T-helper 1 cell treated with Interleukin-12 subunit alpha and Interleukin-12 subunit beta and Interleukin-4 antibody, amounts not matched to agents 30 ng/mL and 1 ng/mL, for 36 hours (primary cell): ENCODE measurements at regions not wholly inside any gene's neighbourhood (a gene's known extent, or its start where the extent isn't known, plus 50 kb on each side); places are given as distances from the start of the nearest gene placed in this dataset.
"Not testable (repeated sequence)": the region's sequence is repeated elsewhere in the genome, so short reads cannot be mapped to it uniquely, and the experiment has no call there.

ENCODE experiments used
- intact Hi-C: fragments of 100-400 bp; cut with micrococcal nuclease; formaldehyde crosslinking; loops from one replicate; pipeline ENCODE4 v1.15.1; 2024

DNA sequence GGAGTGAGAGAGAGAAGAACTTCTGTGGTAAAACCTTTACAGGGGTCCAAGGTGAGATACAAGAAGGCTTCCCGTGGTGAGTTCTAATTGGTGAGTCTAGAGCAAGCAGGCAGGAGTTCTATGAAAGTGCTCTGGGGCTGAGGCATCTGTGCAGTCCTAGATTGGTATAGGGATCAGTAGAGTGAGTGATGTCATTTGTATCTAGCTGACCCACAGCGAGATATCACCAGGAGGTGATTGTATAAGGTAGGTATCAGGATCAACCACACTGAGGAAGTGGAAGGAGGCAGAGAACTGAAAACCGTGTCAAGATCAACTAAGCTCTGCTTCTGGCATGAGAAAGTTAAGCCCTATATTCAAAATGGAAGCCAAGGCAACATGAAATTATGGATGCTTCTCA lies 1648.9 kb upstream of the TMEFF2 start:
- intact Hi-C loops, result no loop called here

DNA sequence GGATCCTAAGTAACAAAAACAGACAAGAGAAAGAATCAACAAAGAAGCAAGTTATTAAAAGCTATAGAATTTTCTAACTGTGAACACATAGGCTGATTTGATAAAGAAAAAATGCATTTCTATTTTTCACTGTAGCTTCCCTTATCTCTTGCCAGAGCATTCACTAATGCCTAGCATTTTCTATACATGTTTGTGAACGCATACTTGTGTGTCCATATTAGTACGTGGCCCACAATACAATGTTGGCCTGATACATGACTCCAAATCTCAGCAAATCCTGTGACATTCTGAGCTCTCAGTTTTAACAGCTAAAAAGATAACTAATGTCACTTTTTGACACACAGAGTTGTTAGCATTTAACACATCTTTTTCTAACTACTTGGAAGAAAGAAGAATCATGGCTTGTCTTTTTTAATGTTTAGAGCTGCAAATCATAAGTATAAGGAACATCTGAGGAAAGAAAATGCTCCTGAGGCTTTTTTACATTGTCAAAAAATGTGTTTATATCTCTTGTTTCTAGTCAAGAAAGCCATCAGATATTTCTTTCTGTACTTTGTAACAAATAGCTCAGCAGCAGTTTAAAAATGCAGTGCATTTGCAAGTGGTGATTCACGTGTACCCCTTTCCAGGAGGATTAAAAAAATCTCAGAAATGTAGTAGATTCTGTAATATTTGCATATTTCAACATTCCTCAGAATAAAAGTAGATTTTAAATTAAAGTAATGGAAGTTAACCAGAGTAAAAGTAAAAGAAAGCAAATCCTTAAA lies 1646.8 kb upstream of the TMEFF2 start:
- intact Hi-C loops, result no loop called here

DNA sequence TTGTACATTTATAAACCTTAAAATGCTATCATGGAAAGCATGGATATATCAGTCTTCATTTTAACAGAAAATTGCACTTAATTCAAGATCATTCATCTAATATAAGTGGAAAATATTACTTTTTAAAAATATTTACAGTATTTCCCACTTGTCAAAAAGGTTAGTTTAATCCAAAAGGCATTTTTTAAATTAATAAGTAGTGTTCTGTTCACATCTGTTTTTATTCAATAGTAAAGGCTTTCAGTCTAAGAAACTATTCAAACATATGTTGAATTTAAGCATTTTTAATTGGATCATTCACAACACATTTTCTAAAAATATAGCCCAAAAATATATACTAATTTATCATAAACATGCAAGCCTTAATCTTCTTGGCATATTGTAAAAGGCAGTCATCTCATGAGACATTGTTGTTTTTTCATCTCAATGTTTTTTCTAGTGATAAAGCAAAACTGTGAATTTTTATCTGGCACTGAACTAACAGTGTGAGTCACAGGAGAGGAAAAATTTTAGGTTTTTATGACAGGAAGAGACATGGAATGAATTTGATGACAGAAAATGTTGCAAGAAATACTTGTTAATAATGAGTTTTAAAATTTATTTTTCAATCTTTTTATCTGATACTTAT lies 1642.5 kb upstream of the TMEFF2 start:
- intact Hi-C loops, result no loop called here

DNA sequence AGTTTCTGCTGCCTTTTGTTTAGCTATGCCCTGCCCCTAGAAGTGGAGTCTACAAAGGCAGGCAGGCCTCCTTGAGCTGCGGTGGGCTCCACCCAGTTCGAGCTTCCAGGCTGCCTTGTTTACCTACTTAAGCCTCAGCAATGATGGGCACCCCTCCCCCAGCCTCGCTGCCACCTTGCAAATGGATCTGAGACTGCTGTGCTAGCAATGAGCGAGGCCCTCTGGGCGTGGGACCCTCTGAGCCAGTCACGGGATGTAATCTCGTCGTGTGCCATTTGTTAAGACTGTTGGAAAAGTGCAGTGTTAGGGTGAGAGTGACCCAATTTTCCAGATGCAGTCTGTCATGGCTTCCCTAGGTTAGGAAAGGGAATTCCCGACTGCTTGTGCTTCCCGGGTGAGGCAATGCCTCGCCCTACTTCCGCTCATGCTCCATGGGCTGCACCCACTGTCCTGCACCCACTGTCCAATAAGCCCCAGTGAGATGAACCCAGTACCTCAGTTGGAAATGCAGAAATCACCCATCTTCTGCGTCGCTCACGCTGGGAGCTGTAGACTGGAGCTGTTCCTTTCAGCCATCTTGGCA lies 1641.8 kb upstream of the TMEFF2 start:
- intact Hi-C loops, result not testable (repeated sequence)

DNA sequence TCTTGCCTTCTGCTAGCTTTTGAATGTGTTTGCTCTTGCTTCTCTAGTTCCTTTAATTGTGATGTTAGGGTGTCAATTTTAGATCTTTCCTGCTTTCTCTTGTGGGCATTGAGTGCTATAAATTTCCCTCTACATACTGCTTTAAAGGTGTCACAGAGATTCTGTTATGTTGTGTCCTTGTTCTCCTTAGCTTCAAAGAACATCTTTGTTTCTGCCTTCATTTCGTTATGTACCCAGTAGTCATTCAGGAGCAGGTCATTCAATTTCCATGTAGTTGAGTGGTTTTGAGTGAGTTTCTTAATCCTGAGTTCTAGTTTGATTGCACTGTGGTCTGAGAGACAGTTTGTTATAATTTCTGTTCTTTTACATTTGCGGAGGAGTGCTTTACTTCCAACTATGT lies 1639.2 kb upstream of the TMEFF2 start:
- intact Hi-C loops, result not testable (repeated sequence)

DNA sequence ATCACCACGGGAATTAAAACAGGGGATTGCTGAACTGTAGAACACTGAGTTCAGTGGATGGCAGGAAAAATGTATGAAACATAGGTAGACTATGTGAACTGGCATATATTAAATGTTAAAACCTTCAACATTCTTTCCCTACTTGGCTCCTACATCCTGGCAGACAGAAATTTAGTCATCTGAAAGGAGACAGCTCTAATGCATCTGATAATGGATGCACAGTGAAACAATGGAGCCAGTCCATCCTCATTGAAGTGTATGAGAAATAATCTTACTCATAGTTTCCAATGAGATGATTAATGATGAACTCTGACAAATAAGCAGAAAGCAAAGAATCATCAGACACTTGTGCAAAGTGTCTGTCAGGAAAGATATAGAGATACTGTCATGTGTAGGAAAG lies 1629.7 kb upstream of the TMEFF2 start:
- intact Hi-C loops, result no loop called here

DNA sequence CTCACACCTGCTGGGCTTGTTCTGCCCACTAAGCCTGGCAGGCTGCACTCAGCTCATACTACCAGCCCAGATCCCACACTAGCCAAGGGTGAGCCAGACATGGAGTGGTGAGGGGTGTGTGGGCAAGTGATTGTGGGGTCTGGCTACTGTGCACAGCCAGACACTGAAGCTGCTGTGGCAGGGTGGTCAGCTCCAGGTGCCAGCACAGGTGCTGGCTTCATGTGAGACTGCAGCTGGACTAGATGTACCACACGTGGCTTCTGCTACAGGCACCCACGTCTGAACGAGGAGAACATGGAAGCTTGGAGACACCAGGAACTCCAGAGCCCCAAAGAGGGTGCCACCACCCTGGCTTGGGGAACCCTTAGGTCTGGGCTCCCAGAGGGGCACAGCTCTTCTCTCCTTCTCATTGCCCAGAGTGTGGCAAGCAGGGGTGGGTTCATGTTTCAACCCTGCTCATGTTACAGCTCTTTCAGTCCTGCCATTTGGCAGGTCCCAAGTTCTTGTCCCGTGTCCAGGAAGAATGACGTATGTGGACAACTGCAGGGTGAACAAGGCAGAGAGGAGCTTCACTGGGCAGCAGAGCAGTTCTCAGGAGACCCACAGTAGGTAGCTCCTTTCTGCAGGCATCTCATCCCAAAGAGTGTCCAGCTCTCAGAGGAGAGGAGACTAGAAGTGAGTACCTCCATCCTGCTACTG lies 1624.2 kb upstream of the TMEFF2 start:
- intact Hi-C loops, result no loop called here

DNA sequence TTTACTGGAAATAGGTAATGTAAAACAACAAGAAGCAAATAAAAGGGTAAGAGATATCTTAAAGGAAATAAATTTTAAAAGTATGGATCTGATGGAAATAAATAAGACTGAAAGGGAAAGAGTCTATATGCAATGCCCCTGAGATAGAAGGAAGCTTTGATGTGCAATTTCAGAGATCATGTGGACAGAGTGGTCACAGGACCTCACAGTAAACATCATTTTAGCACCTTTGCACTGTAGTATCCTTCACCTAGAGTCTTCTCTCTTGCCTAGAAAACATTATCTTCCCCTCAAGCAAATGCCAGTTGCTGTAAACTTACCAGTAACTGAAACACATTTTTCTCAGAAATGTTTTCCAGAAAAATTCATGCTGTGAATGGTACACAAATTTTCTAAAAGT lies 1621.3 kb upstream of the TMEFF2 start:
- intact Hi-C loops, result no loop called here

DNA sequence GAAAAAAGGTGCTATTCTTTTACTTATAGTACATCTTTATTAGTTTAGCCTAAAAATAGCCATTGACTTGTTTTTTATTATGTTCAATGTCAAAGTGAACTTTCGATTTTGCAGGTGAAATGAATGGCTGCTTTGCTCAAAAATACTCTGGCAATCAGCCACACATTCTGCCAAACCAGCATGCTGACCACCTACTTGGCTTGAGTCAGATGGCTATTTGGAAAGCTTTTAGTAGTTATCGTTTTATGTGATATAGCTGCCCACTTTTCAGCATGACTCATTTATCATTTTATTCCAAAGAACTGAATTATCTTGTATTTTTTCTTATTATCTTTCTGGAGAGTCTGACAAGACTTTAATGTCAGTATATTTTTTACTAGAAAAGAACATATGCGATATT lies 1615.8 kb upstream of the TMEFF2 start:
- intact Hi-C loops, result no loop called here

DNA sequence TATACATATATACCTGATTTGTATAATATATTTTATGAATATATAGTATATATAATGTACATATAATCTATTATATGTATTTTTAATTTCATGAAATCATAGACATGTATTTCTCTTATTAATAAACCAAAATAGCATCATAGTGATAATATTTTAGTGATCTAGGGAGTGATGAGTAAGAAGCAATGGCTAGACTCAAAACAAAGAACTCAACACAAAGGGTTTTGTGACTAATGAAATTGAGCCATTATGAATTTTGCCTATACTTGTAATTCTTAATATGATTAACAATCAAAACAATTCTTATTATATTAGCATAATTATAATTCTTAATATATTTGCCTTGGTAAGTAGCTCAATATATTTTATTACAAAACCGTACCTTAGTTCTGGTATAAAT lies 1614.1 kb upstream of the TMEFF2 start:
- intact Hi-C loops, result no loop called here

DNA sequence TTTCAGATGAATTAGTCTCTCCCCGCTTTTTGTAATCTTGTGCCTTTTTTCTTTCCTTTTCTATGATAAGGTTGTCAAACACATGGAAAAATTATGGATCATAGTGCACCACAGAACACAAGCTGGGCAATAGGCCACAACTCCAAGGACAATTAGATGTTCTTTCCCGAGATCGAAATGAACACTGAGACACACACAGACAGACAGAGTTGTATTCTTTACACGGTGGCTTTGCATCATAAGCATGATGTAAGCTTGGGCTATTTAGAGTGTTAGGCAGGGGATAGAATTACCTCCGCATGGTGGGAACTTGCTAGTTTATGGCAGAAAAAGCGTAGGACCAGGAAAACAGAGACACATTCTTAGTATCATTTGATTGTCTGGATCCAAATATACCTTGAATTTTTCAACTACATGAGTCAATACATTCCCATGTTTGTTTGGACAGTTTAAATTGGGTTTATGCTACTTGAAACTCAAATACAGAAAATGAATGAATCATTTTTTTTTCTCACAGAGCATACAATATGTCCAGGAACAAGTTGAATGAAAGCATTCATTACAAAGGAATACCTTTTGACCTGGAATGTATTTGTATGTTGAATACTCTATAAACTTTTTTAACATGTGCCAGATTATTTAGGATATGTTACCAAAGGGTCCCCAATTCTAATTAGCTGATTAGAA lies 1611.5 kb upstream of the TMEFF2 start:
- intact Hi-C loops, result no loop called here

DNA sequence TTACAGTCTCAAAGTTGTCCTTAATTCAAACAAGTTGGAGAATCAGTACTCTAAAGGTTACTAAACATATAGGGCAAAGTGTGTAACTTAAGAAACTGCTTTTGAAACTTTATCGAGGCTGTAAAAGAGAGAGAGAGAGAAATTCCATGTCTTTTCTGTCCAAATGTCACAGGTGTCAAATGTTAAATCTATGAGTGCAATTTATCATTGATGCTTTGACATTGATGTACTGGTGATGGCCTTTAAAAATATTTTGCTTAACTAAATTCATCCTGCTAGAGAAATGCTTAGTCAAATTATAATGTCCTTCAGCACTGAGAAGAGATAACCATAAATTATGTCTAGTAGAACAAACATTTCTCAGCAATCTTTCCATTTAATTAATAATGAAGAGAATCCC lies 1602.1 kb upstream of the TMEFF2 start:
- intact Hi-C loops, result no loop called here

DNA sequence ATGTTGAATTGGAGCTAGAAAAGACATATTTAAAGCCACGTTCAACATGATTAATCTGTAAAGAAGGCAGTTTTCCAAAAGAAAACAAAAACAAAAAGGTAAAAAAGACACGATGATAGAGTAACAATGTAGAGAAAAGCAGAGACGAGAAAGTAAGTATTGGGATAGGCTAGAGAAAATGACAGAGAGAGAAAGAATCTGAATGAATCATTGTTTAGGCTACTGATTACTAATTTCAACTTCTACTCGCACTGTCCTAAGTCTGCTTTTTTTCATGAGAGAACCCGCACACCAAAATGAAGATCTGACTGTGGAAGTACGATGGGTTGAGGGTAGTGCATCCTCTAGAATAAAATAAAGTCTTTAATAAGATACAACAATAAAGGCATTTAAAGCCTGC lies 1599.2 kb upstream of the TMEFF2 start:
- intact Hi-C loops, result no loop called here

DNA sequence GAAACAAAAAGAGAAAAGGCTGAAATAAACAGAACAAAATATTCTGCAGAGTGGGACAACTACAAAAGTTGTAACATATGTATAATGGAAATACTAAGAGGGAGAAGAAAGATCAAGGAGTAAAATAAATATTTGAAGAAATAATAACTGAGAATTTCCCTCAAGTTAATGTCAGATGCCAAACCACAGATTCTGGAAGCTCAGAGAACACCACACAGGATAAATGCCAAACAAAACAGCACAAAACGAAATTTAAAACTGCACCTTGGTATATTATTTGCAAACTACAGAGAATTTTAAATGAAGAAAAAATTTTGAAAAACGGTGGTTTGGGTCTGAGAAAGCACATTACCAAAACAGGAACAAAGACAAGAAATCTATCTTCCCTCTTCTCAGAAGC lies 1588.9 kb upstream of the TMEFF2 start:
- intact Hi-C loops, result no loop called here

DNA sequence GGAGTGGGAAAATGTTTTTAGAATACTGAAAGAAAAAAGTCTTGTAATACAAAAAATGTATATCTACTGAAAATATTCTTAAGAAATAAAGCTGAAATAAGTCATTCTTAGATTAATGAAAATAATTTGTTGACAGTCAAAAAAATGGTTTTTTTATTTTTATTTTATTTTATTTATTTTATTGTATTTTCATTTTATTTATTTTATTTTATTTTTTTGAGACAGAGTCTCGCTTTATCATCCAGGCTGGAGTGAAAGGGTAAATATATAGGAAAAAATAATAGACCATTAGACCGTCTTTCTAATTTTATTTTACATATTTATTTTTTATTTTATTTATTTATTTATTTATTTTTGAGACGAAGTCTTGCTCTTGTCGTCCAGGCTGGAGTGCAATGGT lies 1583.6 kb upstream of the TMEFF2 start:
- intact Hi-C loops, result loop anchor here (2.0 kb wide), 1 partner anchor 25 kb away; no protein-coding TSS in a partner anchor

DNA sequence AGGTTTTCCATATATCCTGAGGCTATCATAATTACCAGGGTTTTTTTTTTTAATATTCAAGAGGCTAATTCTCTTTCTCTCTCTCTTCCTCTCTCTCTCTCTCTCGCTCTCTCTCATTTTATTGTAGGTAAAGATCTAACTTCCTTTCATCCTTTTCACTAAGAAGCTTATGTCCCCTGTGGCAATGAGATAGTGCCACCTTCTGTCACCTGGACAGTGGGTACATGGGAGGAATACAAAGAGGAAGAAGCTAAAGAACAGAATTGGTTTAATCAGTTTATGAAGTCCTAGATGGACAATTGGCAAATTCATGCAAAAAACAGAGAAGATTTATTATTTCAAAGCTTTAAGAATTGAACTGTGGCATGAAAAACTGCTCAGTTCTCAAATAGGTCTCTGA lies 1582.3 kb upstream of the TMEFF2 start:
- intact Hi-C loops, result no loop called here

DNA sequence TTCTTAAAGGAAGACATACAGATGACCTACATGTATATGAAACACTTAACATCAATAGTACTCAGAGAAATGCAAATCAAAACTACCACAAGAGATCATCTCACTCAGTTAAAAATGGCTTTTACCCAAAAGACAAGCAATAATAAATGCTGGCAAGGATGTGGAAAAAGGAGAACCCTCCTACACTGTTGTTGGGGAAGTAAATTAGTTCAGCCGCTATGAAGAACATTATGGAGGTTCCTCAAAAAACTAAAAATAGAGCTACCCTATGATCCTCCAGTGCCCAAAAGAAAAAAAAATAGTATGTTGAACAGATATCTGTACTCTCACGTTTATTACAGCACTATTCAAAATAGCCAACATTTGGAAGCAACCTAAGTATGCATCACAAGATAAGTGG lies 1579.4 kb upstream of the TMEFF2 start:
- intact Hi-C loops, result no loop called here

DNA sequence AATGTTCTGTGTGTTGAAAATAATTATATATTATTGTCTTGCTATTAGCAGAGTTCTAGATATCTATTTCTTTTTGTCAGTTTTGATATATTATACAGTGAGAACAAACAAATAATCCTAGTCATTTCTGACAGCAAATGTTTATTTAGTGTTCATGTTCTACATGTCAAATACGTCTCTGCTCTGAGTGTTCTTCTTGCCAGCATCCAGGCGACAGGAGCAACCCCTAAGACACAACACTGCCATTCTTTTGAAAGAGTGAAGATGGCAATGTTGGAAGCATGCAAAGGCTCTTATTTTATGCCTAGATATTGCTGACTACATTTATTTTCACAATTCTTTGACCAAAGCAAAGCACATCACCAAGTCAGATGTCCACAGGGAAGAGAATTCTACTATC lies 1556.6 kb upstream of the TMEFF2 start:
- intact Hi-C loops, result no loop called here

DNA sequence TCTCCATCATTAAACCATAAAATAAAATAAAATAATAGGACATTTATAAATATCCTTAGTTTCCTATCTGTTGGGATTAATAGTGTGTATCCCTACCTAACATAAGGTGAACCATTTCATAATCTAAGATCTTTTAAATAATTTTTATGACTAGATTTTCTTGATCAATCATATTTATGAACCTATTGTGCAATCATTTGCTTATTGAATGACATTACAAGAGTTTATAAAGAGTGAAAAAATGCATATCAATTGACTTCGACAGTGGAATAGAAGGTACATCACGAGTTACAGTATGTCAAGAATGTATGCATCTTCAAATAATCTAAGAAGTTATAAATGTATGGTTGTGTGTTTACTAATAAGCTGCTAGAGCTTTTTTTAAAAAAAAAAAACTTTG lies 1554.8 kb upstream of the TMEFF2 start:
- intact Hi-C loops, result no loop called here

DNA sequence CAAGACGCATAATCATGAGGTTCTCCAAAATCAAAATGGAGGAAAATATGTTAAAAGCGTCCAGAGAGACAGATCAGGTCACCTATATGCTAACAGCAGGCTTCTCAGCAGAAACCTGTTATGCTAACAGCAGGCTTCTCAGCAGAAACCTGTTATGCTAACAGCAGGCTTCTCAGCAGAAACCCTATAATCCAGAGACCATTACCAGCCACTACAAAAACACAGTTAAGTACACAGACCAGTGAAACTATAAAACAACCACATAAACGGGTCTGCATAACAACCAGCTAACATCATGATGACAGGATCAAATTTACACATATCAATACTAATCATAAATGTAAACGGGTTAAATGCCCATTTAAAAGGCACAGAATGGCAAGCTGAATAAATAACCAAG lies 1548.4 kb upstream of the TMEFF2 start:
- intact Hi-C loops, result no loop called here

DNA sequence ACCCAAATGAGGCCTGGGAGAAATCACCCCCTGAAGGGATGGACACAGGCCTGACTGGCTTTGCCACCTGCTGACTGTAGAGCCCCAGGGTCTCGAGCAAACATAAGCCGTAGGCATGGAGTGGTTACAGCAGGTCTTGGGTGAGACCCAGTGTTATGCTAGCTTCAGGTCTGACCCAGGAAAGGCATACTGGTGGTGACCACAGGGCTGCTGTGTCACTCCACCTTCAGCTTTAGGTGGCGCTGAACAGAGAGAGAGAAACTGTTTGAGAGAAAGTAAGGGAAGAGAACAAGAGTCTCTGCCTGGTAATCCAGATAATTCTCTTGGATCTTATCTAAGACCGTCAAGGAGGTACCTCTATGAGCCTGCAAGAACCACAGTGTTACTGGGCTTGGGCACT lies 1544.2 kb upstream of the TMEFF2 start:
- intact Hi-C loops, result no loop called here

DNA sequence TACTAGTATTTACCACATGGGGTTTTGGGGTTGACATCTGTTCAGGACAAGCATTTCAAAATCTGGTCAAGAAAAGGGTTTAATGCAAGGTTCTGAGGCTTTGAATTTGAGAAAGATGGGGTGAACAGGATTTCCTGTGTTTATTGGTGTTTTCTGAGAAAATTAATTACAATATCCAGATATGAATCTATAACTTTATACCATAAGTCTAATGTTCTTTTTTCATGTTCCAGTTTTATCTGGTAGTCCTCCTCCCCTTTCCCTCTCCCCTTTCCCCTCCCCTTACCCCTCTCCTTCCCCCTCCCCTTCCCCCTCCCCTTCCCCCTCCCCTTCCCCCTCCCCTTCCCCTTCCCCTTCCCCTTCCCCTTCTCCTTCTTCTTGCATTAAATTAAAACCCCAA lies 1518.2 kb upstream of the TMEFF2 start:
- intact Hi-C loops, result no loop called here
